HepG2 (cell line): ENCODE measurements at regions not wholly inside any gene's neighbourhood (a gene's known extent, or its start where the extent isn't known, plus 50 kb on each side); places are given as distances from the start of the nearest gene placed in this dataset.

ENCODE experiments used
- ATAC-seq: fragments of 200-7000 bp; cut with Tn5 transposase; 3 replicates; pipeline ENCODE4 v1.9.1; 2020; ENCODE audit warnings: mild to moderate bottlenecking, moderate library complexity
- BruUV-seq: library from RNA; stranded (reverse); fragments of 400-500 nt; replicated peaks from 2 replicates; lab custom pipeline; 2021; lab: Mats Ljungman, UMichigan
- CTCF ChIA-PET: fragments of 300-600 bp; formaldehyde crosslinking; extraction: SDS; loops from one replicate; lab custom pipeline; 2021; ENCODE audit warnings: low total read pairs, inconsistent platforms, low intra/inter-chr PET ratio; lab: Yijun Ruan, JAX
- POLR2A ChIA-PET: fragments of 350-600 bp; sonication (Branson Sonifier 250); formaldehyde crosslinking; loops from one replicate; lab custom pipeline; 2020; ENCODE audit warnings: antibody characterized with exemption, inconsistent platforms; lab: Yijun Ruan, JAX
- DNase-seq: peaks from one replicate; pipeline ENCODE4 v3.0.0-alpha.2; 2015; ENCODE audit warnings: low spot score
- FAIRE-seq: peaks from 3 replicates; lab custom pipeline; 2011; peaks lifted over from hg19 to GRCh38; lab: Jason Lieb, UNC
- H2AFZ ChIP-seq: one replicate; pipeline ENCODE4 v1.6.1; 2011; ENCODE audit warnings: low read length, inconsistent platforms
- H3K27ac ChIP-seq: fragments of 300-600 bp; 3 replicates; pipeline ENCODE4 v1.8.0; 2011; ENCODE audit warnings: mixed run types, mild to moderate bottlenecking, mixed read lengths, low read length, inconsistent platforms; ENCODE audit not compliant: insufficient read depth; ENCODE audit errors: extremely low read length
- H3K27me3 ChIP-seq, 2 experiments: fragments of 200-600 bp in 1 of 2; 2 replicates in 1 of 2; 3 replicates in 1 of 2; pipeline versions ENCODE4 v1.6.0 to v1.8.0; 2011; ENCODE audit warnings: low read length in 2 of 2, mild to moderate bottlenecking in 2 of 2, moderate library complexity in 2 of 2, inconsistent platforms in 1 of 2; ENCODE audit not compliant: insufficient read depth in 2 of 2, control insufficient read depth in 1 of 2
- H3K36me3 ChIP-seq, 2 experiments: fragments of 200-600 bp in 1 of 2; replicated peaks in 1 of 2; 2 replicates in 1 of 2; 3 replicates in 1 of 2; pipeline versions ENCODE4 v1.5.1 to v1.8.0; 2011; ENCODE audit warnings: low read length in 2 of 2, inconsistent platforms in 1 of 2; ENCODE audit not compliant: insufficient read depth in 2 of 2, control insufficient read depth in 1 of 2
- H3K4me1 ChIP-seq: 2 replicates; pipeline ENCODE4 v1.5.1; 2012; ENCODE audit warnings: low read length, inconsistent platforms; ENCODE audit not compliant: insufficient read depth
- H3K4me2 ChIP-seq: 2 replicates; pipeline ENCODE4 v1.6.0; 2011; ENCODE audit warnings: low read depth, low read length, inconsistent platforms
- H3K4me3 ChIP-seq, 3 experiments: fragments of 200-600 bp in 1 of 3; sonication (generic), shearing (Covaris generic) in 1 of 3; replicated peaks in 1 of 3; 2 replicates each; pipeline ENCODE4 v1.5.1; 2011 to 2016; ENCODE audit warnings: low read length in 3 of 3, inconsistent platforms in 2 of 3, low read depth in 2 of 3, mild to moderate bottlenecking in 2 of 3, control low read depth in 1 of 3, mixed read lengths in 1 of 3; ENCODE audit not compliant: insufficient read depth in 1 of 3
- H3K79me2 ChIP-seq: one replicate; pipeline ENCODE4 v1.6.1; 2011; ENCODE audit warnings: low read length, inconsistent platforms; ENCODE audit not compliant: insufficient read depth
- H3K9ac ChIP-seq: 2 replicates; pipeline ENCODE4 v1.6.0; 2011; ENCODE audit warnings: mild to moderate bottlenecking, low read depth, low read length, inconsistent platforms; ENCODE audit not compliant: insufficient read depth
- H3K9me3 ChIP-seq: 2 replicates; pipeline ENCODE4 v1.5.1; 2012; ENCODE audit warnings: mild to moderate bottlenecking, low read length
- H4K20me1 ChIP-seq: 2 replicates; pipeline ENCODE4 v1.6.0; 2011; ENCODE audit warnings: inconsistent platforms, mild to moderate bottlenecking, low read length, moderate library complexity; ENCODE audit not compliant: insufficient read depth
- FOXO4 ChIP-seq: sonication (generic); formaldehyde crosslinking; conservative IDR thresholded peaks from 2 replicates; pipeline ENCODE4 v1.8.1; 2023; ENCODE audit warnings: missing genetic modification reagents
- HNRNPL ChIP-seq: fragments of 200-400 bp; formaldehyde crosslinking; IDR thresholded peaks from 2 replicates; pipeline ENCODE4 v1.6.1; 2017; ENCODE audit warnings: mild to moderate bottlenecking, low read depth, low read length
- KDM2A ChIP-seq: sonication (generic); formaldehyde crosslinking; IDR thresholded peaks from 2 replicates; pipeline ENCODE4 v1.4.0; 2020; ENCODE audit warnings: low read depth, missing genetic modification reagents, borderline replicate concordance
- KMT2A ChIP-seq: sonication (generic); formaldehyde crosslinking; IDR thresholded peaks from 2 replicates; pipeline ENCODE4 v1.4.0; 2020; ENCODE audit warnings: missing genetic modification reagents
- PITX1 ChIP-seq: sonication (generic); formaldehyde crosslinking; IDR thresholded peaks from 2 replicates; pipeline ENCODE4 v1.5.1; 2020; ENCODE audit warnings: mild to moderate bottlenecking, missing genetic modification reagents
- RFX1 ChIP-seq: fragments of 450-650 bp; IDR thresholded peaks from 2 replicates; pipeline ENCODE4 v1.6.1; 2017
- SIN3B ChIP-seq: fragments of 150-350 bp; IDR thresholded peaks from 2 replicates; pipeline ENCODE4 v1.6.1; 2014; ENCODE audit warnings: low read length
- SP2 ChIP-seq: sonication (generic); formaldehyde crosslinking; IDR thresholded peaks from 2 replicates; pipeline ENCODE4 v1.5.1; 2020; ENCODE audit warnings: mild to moderate bottlenecking, missing genetic modification reagents
- ZNF329 ChIP-seq: sonication (generic); formaldehyde crosslinking; IDR thresholded peaks from 2 replicates; pipeline ENCODE4 v1.9.0; 2021; ENCODE audit warnings: low read depth, mild to moderate bottlenecking, missing genetic modification reagents
- ZNF33B ChIP-seq: sonication (generic); formaldehyde crosslinking; IDR thresholded peaks from 2 replicates; pipeline ENCODE4 v1.5.1; 2020; ENCODE audit warnings: mild to moderate bottlenecking, missing genetic modification reagents
- ZNF720 ChIP-seq: sonication (generic); formaldehyde crosslinking; IDR thresholded peaks from 2 replicates; pipeline ENCODE4 v1.4.0; 2020; ENCODE audit warnings: missing genetic modification reagents
- in situ Hi-C: cut with HindIII; loops from 2 replicates; pipeline ENCODE4 v1.10.0; 2017; ENCODE audit warnings: low pct_unique_long_range_greater_than_20kb; ENCODE audit not compliant: extremely low pct_ligation_motif_present
- intact Hi-C: fragments of 100-400 bp; cut with micrococcal nuclease; formaldehyde crosslinking; loops from one replicate; pipeline ENCODE4 v1.10.0; 2022; ENCODE audit not compliant: unreplicated experiment
- TF ChIP-seq, protein P1 (sequence below): IDR thresholded peaks from 2 replicates; pipeline ENCODE4 v1.6.1; 2012; ENCODE audit warnings: inconsistent platforms
- TF ChIP-seq, protein P2 (sequence below): sonication (generic); formaldehyde crosslinking; conservative IDR thresholded peaks from 2 replicates; pipeline ENCODE4 v1.5.0; 2020; ENCODE audit warnings: missing genetic modification reagents
- TF ChIP-seq, protein P3 (sequence below): sonication (generic); formaldehyde crosslinking; IDR thresholded peaks from 2 replicates; pipeline ENCODE4 v1.4.0; 2020; ENCODE audit warnings: low read depth, mild to moderate bottlenecking, missing genetic modification reagents

GRCh38 chr3:156760333-156760732, 65.8 kb upstream of the LEKR1 start:
- Histone ChIP-seq H3K9me3 (no peaks in the 10 kb centered on the region; the same call in 1 of the 2 replicates), H3K36me3 (no peaks in the 10 kb centered on the region), H4K20me1 (no peaks in the 10 kb centered on the region), H3K4me3 (no peak overlapping the region), H3K27me3 (no peaks in the 10 kb centered on the region), H3K4me1 (no peaks in the 10 kb centered on the region), H2AFZ (no peak overlapping the region), H3K4me2 (no peak overlapping the region), H3K79me2 (no peaks in the 10 kb centered on the region), H3K9ac (no peak overlapping the region), H3K27ac (no peak overlapping the region)
- BruUV-seq: no TSS peak
- ChIA-PET POLR2A (no interaction called here), CTCF (no interaction called here)
- TF ChIP-seq, protein P1, sequence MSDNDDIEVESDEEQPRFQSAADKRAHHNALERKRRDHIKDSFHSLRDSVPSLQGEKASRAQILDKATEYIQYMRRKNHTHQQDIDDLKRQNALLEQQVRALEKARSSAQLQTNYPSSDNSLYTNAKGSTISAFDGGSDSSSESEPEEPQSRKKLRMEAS: no peak
- TF ChIP-seq, protein P2, sequence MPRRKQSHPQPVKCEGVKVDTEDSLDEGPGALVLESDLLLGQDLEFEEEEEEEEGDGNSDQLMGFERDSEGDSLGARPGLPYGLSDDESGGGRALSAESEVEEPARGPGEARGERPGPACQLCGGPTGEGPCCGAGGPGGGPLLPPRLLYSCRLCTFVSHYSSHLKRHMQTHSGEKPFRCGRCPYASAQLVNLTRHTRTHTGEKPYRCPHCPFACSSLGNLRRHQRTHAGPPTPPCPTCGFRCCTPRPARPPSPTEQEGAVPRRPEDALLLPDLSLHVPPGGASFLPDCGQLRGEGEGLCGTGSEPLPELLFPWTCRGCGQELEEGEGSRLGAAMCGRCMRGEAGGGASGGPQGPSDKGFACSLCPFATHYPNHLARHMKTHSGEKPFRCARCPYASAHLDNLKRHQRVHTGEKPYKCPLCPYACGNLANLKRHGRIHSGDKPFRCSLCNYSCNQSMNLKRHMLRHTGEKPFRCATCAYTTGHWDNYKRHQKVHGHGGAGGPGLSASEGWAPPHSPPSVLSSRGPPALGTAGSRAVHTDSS: no peak
- TF ChIP-seq HNRNPL (no peak), ZNF33B (CRISPR knock-in tag) (no peak), SP2 (no peak), PITX1 (CRISPR knock-in tag) (no peak), RFX1 (no peak), KMT2A (CRISPR knock-in tag) (no peak), FOXO4 (no peak), KDM2A (CRISPR knock-in tag) (no peak), ZNF329 (no peak), ZNF720 (CRISPR knock-in tag) (no peak), SIN3B (no peak)
- TF ChIP-seq, protein P3, sequence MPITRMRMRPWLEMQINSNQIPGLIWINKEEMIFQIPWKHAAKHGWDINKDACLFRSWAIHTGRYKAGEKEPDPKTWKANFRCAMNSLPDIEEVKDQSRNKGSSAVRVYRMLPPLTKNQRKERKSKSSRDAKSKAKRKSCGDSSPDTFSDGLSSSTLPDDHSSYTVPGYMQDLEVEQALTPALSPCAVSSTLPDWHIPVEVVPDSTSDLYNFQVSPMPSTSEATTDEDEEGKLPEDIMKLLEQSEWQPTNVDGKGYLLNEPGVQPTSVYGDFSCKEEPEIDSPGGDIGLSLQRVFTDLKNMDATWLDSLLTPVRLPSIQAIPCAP (CRISPR knock-in tag): no peak
- DNase-seq (no peak), FAIRE-seq (no peak), ATAC-seq (no peak)
- intact Hi-C loops: no loop called here
- in situ Hi-C loops: no loop called here
